GM12891 (cell line): ENCODE measurements at regions not wholly inside any gene's neighbourhood (a gene's known extent, or its start where the extent isn't known, plus 50 kb on each side); places are given as distances from the start of the nearest gene placed in this dataset.
"Not testable (repeated sequence)": the region's sequence is repeated elsewhere in the genome, so short reads cannot be mapped to it uniquely, and the experiment has no call there.

Source experiments
- DNase-seq: peaks from one replicate; pipeline ENCODE4 v3.0.0; 2011; ENCODE audit warnings: low spot score; ENCODE audit not compliant: insufficient read length
- FAIRE-seq: peaks from 2 replicates; lab custom pipeline; 2011; peaks lifted over from hg19 to GRCh38; lab: Jason Lieb, UNC
- PAX5 ChIP-seq: IDR thresholded peaks from 2 replicates; pipeline ENCODE4 v1.6.1; 2011; ENCODE audit warnings: low read length, moderate library complexity, mild to moderate bottlenecking; ENCODE audit not compliant: insufficient read depth, severe bottlenecking
- POLR2A ChIP-seq: IDR thresholded peaks from 2 replicates; pipeline ENCODE4 v1.6.1; 2011; ENCODE audit warnings: low read depth, low read length, control low read depth
- POLR2AphosphoS5 ChIP-seq: IDR thresholded peaks from 2 replicates; pipeline ENCODE4 v1.6.1; 2011; ENCODE audit warnings: low read depth, low read length, control low read depth
- POU2F2 ChIP-seq: IDR thresholded peaks from 2 replicates; pipeline ENCODE4 v1.6.1; 2011; ENCODE audit warnings: low read depth, mild to moderate bottlenecking, control low read depth, low read length, moderate library complexity
- SPI1 ChIP-seq: IDR thresholded peaks from 2 replicates; pipeline ENCODE4 v1.6.1; 2011; ENCODE audit warnings: low read depth, low read length, control low read depth
- TAF1 ChIP-seq: IDR thresholded peaks from 2 replicates; pipeline ENCODE4 v1.6.1; 2011; ENCODE audit warnings: low read depth, low read length, control low read depth

DNA sequence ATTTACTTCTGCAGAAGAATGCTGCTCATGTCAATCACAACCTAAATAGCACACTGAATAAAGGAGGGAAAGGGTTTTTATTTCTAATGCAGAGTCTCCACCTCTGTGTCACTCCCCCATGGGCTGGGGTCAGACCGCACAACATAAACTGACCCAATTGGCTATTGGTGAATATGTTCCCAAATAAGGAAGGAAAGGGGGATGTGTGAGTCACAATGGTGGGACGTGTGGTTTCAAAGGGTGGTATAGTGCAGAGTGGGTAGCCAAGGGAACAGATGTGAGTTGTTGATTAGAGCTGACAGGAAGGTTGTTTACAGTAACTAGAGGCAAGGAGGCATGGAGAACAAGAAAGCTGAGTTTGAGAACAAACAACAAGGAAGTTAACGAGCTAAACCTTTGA lies 491.8 kb downstream of the ZPLD1 start:
- FAIRE-seq, result no peak
- no peak for TF ChIP-seq PAX5
- TF ChIP-seq SPI1, result no peak
- TF ChIP-seq POU2F2, result no peak
- no peak for TF ChIP-seq POLR2AphosphoS5
- TF ChIP-seq TAF1, result no peak
- no peak for TF ChIP-seq POLR2A
- DNase-seq, result no peak

DNA sequence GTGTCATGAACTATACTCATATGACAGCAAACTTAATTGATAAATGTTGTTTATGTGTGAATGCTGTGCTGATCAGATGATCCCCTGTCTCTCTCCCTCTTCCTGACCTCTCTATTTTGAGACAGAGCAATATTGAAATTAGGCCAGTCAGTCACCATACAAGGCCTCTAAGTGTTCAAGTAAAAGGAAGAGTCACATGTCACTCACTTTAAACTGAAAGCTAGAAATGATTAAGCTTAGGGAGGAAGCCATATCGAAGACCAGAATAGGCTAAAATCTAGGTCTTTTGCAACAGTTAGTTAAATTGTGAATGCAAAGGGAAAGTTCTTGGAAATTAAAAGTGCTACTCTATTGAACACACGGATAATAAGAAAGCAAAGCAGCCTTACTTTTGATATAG lies 498.6 kb downstream of the ZPLD1 start:
- DNase-seq (no peak), FAIRE-seq (no peak)
- no peak for TF ChIP-seq TAF1
- TF ChIP-seq POLR2A, result no peak
- TF ChIP-seq POLR2AphosphoS5, result no peak
- no peak for TF ChIP-seq SPI1
- no peak for TF ChIP-seq PAX5
- TF ChIP-seq POU2F2, result no peak

DNA sequence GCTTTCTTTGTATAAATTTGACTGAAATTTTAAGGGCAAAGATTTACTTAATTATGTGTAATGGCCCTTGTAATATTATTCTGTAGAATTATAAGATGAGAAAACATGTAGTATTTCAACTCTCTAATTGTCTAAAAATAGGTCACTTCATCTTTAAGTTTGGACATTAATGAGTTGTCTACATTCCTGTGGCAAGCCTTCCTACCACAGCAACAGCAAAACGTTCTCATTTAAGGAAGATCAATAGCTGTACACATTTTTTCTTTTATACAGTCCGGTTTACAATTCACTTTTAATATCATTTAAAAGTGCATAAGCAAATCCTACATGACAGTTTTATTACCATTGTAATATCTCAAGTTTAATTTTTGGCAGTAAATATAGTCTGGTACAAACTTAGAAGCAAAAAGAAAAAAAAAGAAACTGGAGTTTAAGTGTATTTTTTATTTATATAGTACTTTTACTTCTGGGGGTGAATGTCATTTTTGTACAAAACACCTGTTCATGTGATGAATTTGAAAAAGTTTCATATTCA lies 501.8 kb downstream of the ZPLD1 start:
- DNase-seq (no peak), FAIRE-seq (no peak)
- no peak for TF ChIP-seq POU2F2
- TF ChIP-seq PAX5, result no peak
- TF ChIP-seq TAF1, result no peak
- no peak for TF ChIP-seq POLR2AphosphoS5
- TF ChIP-seq POLR2A, result no peak
- no peak for TF ChIP-seq SPI1

DNA sequence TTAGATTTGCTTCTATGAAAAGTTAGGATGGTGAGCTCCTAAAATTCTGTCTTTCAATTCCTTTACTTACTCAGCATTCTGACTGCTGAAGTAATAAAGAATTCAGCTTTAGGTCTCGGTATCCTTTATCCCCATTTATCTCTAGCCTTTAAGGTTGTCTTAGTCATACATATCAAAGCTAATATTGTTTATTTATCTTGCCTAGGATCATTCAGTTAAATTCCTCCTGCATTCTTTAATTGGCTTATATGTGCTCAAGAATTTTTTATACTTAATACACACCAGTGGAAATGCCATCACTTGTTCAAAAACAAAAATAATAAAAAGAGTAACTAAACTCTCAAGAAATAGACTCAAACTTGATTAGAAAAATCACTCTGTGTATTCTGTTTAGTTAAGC lies 507.0 kb downstream of the ZPLD1 start:
- DNase-seq (no peak), FAIRE-seq (no peak)
- TF ChIP-seq PAX5 (no peak), POLR2AphosphoS5 (no peak), SPI1 (no peak), POLR2A (no peak), TAF1 (no peak), POU2F2 (no peak)

DNA sequence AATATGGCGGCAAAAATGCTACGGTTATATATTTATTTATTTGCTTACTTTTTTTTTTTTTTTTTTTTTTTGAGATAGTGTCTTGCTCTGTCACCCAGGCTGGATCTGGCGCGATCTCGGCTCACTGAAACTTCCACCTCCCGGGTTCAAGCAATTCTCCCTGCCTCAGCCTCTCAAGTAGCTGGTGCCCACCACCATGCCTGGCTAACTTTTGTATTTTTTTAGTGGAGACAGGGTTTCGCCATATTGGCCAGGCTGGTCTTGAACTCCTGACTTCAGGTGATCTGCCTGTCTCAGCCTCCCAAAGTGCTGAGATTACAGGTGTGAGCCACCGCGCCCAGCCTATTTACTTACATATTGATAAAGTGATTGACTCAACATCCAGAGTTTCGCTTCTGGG lies 511.6 kb downstream of the ZPLD1 start:
- FAIRE-seq, DNase-seq: not testable (repeated sequence)

DNA sequence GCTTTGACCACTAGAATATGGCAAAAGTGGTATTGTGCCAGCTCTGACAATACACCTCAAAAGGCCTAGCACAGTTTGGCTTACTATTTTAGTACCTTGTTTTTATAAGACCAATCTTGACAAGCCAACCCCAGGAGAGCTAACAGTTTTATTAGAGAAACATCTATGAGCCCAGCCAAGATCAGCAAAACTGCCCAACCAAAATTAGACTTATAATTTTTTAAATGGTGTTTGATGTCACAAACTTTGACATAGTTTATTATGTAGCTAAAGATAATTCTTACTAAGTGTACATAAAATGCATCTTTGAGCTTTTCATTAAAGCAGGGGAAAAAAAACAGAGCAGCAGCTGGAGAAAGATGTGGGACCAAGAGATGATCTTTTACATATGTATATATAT lies 537.5 kb downstream of the ZPLD1 start:
- DNase-seq (no peak), FAIRE-seq (no peak)
- TF ChIP-seq POLR2A (no peak), TAF1 (no peak), POU2F2 (no peak), SPI1 (no peak), POLR2AphosphoS5 (no peak), PAX5 (no peak)

DNA sequence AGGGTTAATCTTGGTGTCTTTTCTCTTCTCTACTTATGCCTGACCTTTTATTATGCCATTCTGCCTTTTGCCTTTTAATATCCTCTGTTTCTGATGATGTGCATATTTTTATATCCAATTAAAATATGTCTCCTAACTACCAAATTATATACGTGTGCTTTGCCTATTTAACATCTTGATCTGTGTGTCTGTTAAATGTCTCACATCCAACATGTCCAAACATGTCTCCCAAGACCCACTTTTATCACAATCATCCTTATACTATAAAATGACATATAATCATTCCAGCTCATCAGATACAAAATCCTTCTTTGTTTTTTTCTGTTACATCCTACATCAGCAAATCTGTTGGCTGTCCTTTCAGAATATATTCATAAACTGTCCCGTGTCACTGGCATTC lies 539.5 kb downstream of the ZPLD1 start:
- no peak for TF ChIP-seq TAF1
- TF ChIP-seq PAX5, result no peak
- TF ChIP-seq POU2F2, result no peak
- no peak for TF ChIP-seq SPI1
- no peak for TF ChIP-seq POLR2A
- TF ChIP-seq POLR2AphosphoS5, result no peak
- DNase-seq (no peak), FAIRE-seq (no peak)

DNA sequence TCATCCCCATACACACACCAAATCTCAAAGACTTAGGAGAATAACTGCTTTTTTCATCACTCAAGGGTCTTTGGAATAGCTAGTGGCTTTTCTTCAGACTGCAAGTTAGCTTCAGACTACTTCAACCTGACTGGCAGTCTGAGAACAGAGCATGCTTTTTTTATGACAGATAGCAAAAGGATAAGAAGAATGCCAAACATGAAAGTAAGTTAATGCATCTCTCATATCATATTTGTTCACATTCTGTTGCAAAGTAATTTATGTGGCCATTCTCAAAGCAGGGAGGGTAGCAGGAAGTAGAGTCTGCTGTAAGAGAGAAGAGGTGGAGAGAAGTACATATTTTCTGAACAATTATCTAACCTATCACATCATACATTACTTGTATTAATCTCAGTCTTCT lies 544.4 kb downstream of the ZPLD1 start:
- DNase-seq (no peak), FAIRE-seq (no peak)
- no peak for TF ChIP-seq POLR2A
- no peak for TF ChIP-seq POU2F2

DNA sequence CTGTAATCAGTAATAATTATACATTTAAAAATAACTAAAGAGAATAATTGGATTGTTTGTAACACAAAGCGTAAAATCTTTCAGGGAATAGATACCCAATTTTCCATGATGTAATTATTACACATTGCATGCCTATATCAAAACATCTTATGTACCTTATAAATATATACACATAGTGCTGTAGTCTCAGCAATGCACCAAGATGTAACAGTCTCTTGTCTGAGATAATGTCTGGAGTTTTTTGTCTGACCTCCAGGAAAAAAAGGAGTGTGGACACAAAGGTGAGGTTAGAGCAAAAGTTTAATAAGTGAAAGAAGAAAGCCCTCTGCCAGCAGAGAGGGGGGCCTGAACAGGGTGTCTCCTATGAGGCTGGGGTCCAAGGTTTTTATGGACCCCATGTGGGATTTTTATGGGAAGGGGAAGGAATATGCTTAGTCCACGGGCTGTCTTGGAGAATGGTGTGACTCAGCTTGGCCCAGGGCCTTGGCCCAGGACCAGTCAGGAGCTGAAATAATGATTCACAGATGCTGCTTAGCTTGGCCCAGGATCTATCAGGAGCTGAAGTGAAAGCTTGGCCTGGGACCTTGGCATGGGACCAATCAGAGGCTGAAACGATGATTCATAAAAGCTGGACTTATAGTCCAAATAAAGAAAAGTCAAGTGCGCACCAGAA lies 545.0 kb downstream of the ZPLD1 start:
- TF ChIP-seq POU2F2 (no peak), TAF1 (no peak)
- no peak for FAIRE-seq

DNA sequence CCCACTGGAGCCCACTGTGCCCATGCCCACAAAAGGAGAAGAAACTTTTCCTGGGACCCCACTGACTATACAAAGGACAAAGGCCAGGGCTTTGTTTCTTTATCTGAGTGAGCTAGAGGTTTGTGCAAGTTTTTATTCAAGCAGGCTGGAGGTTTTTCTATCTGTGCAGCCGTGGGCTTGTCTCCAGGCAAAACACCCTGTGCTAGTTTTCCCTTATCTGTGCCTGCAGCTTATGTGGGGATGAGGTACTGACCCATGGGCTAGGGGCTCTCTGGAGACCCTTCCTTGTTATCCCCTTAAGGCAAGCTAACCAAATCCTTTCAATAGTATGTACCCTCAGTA lies 545.5 kb downstream of the ZPLD1 start:
- no peak for DNase-seq
- no peak for FAIRE-seq
- TF ChIP-seq PAX5 (no peak), TAF1 (no peak), POU2F2 (no peak), POLR2AphosphoS5 (no peak), SPI1 (no peak), POLR2A (no peak)

More for the DNA sequence above, 545.0 kb downstream of the ZPLD1 start:
- no peak for DNase-seq
